Ovary (tissue), 7 donors: ENCODE measurements at regions not wholly inside any gene's neighbourhood (a gene's known extent, or its start where the extent isn't known, plus 50 kb on each side); places are given as distances from the start of the nearest gene placed in this dataset.

Source experiments
- DNase-seq, 5 donors: peaks; one replicate each; pipeline ENCODE4 v3.0.0-alpha.2; 2019 to 2020
- H3K27ac ChIP-seq, 2 donors: fragments of 200-600 bp; one replicate each; pipeline versions ENCODE4 v1.5.1 to v1.8.0; 2019 to 2022
- H3K27me3 ChIP-seq: fragments of 200-600 bp; one replicate; pipeline ENCODE4 v1.8.0; 2022
- H3K36me3 ChIP-seq: fragments of 200-600 bp; sonication (generic); one replicate; pipeline ENCODE4 v1.5.1; 2019
- H3K4me1 ChIP-seq: one replicate; pipeline ENCODE4 v1.8.1; 2013; ENCODE audit warnings: mild to moderate bottlenecking, moderate library complexity; ENCODE audit not compliant: insufficient read depth
- H3K4me3 ChIP-seq: fragments of 200-600 bp; sonication (generic); one replicate; pipeline ENCODE4 v1.5.1; 2017
- H3K9me3 ChIP-seq, 2 donors: fragments of 200-600 bp in 1 of 2; sonication (generic) in 1 of 2; one replicate each; pipeline versions ENCODE4 v1.5.1 to v1.8.1; 2013 to 2019; ENCODE audit warnings: mild to moderate bottlenecking in 1 of 2, moderate library complexity in 1 of 2
- EP300 ChIP-seq: sonication (generic); formaldehyde crosslinking; IDR thresholded peaks from one replicate; pipeline ENCODE4 v1.6.1; 2017; ENCODE audit warnings: antibody characterized with exemption
- POLR2A ChIP-seq: fragments of 450-650 bp; IDR thresholded peaks from one replicate; pipeline ENCODE4 v1.6.1; 2017; ENCODE audit warnings: antibody characterized with exemption, mild to moderate bottlenecking, moderate library complexity
- WGBS, 3 donors: extraction: QIAGEN DNeasy Blood & Tissue Kit in 1 of 3; methylation state at CpG; one replicate each; pipeline versions ENCODE4 v1.1.5 to v1.1.7; 2013 to 2017; 5-methylcytosine and 5-hydroxymethylcytosine counted together
- intact Hi-C, 4 donors: fragments of 100-400 bp; cut with DNase I; formaldehyde crosslinking; loops; one replicate each; pipeline versions ENCODE4 v1.11.0 to v1.15.1; 2022 to 2023
- TF ChIP-seq, protein P1 (sequence below), 3 donors: fragments of 450-650 bp in 2 of 3; fragments of 200-600 bp in 1 of 3; IDR thresholded peaks; one replicate each; pipeline versions ENCODE4 v1.5.1 to v1.8.0; 2016 to 2022; ENCODE audit warnings: antibody characterized with exemption in 3 of 3, mild to moderate bottlenecking in 1 of 3
- donor health status: DM: no; HTN: no; CAD: no; lungs with moderate emphysema.
- donor health status: DM: no; HTN: no; CAD: no.
- donor health status: Bipolar disorder and iron deficiency.
- donor health status: DM: no; HTN: no; CAD: no.
- donor health status: DM: yes; HTN: yes; CAD: no.

DNA sequence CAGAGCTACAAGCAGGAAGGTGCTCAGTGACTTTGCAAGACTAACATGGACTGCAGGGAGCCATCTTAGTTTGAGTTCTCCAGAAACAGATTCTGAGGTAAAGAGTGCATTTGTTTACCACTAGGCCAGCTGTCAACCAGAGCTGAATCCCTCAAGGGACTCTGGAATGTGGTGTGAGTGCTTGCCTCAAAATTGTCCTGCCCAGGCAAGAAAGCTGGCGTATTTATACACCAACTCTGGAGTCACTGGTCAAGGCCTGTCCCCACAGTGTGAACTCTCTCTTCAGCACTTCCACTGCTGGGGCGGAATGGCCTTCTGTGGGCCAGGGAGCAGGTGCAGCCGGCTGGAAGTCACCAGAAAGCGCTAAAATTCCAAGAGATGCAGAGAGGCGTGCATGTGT lies 139.2 kb upstream of the TBCA start:
- Histone ChIP-seq H3K27ac (no peak overlapping the region), H3K4me3 (no peak overlapping the region), H3K27me3 (no peaks in the 10 kb centered on the region), H3K36me3 (no peaks in the 10 kb centered on the region), H3K4me1 (no peaks in the 10 kb centered on the region), H3K9me3 (peaks cover 0 to 2% of the 10 kb centered on the region in 2 donors)
- WGBS, 3 donors = 89 to 98% (median 95%) methylated on average over 5 of the region's 5 CpGs
- TF ChIP-seq, protein P1, sequence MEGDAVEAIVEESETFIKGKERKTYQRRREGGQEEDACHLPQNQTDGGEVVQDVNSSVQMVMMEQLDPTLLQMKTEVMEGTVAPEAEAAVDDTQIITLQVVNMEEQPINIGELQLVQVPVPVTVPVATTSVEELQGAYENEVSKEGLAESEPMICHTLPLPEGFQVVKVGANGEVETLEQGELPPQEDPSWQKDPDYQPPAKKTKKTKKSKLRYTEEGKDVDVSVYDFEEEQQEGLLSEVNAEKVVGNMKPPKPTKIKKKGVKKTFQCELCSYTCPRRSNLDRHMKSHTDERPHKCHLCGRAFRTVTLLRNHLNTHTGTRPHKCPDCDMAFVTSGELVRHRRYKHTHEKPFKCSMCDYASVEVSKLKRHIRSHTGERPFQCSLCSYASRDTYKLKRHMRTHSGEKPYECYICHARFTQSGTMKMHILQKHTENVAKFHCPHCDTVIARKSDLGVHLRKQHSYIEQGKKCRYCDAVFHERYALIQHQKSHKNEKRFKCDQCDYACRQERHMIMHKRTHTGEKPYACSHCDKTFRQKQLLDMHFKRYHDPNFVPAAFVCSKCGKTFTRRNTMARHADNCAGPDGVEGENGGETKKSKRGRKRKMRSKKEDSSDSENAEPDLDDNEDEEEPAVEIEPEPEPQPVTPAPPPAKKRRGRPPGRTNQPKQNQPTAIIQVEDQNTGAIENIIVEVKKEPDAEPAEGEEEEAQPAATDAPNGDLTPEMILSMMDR (IDR thresholded peaks at IDR 0.05) = no peak
- no peak for TF ChIP-seq POLR2A
- no peak for TF ChIP-seq EP300
- no peak for DNase-seq
- intact Hi-C loops = no loop called here

- no peak for DNase-seq
- intact Hi-C loops = no loop called here
- no peaks in the 10 kb centered on the region for H3K4me1 ChIP-seq
- H3K36me3 ChIP-seq = no peaks in the 10 kb centered on the region
- H3K9me3 ChIP-seq = peaks cover 0 to 2% of the 10 kb centered on the region in 2 donors
- no peak overlapping the region for H3K27ac ChIP-seq
- no peak overlapping the region for H3K4me3 ChIP-seq
- no peaks in the 10 kb centered on the region for H3K27me3 ChIP-seq
- WGBS, 3 donors = 17 to 30% (median 25%) methylated on average over 6 of the region's 6 CpGs
- no peak for TF ChIP-seq POLR2A
- TF ChIP-seq, protein P1 (IDR thresholded peaks at IDR 0.05) = no peak
- TF ChIP-seq EP300 = no peak
These were observed 136.6 kb upstream of the TBCA start for GRCh38 chr5:77912721-77913120.

DNA sequence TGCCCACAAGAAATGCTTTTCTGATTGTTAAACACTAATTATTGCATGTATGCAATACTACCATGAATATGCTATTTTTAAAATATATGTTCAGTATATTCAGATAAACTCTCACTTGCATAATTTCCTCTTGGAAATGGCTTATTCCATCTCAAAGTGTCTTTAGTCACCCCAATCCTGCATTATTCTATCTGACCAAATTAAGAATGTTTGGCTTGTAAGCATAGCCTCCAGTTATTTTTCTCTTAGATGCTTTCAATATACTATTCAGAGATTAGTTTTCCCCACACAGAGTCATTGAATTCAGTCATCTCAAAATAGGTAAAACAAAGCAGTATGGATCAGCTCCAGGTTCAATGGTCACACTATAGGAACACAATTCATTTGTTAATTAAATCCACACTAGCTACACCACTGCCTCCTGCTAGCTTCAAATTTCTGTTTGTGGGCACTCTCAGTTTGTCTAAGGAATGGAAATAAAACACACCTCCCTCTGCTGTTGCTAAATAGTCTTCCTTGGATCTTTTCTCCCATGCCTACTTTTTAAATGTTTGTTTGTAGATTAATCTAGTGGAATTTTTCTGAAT lies 134.6 kb upstream of the TBCA start:
- intact Hi-C loops = no loop called here
- H3K27me3 ChIP-seq = no peaks in the 10 kb centered on the region
- no peak overlapping the region for H3K27ac ChIP-seq
- H3K36me3 ChIP-seq = no peaks in the 10 kb centered on the region
- H3K9me3 ChIP-seq = peaks cover 0 to 2% of the 10 kb centered on the region in 2 donors
- DNase-seq = no peak
- H3K4me1 ChIP-seq = no peaks in the 10 kb centered on the region
- H3K4me3 ChIP-seq = no peak overlapping the region
- TF ChIP-seq EP300 (no peak), POLR2A (no peak)
- TF ChIP-seq, protein P1 (IDR thresholded peaks at IDR 0.05) = no peak

- no peak for DNase-seq
- H3K9me3 ChIP-seq = peaks cover 0 to under 1% of the 10 kb centered on the region in 2 donors
- H3K36me3 ChIP-seq = no peaks in the 10 kb centered on the region
- no peak overlapping the region for H3K27ac ChIP-seq
- no peaks in the 10 kb centered on the region for H3K4me1 ChIP-seq
- TF ChIP-seq EP300 (no peak), POLR2A (no peak)
- TF ChIP-seq, protein P1 (IDR thresholded peaks at IDR 0.05) = no peak
- no peaks in the 10 kb centered on the region for H3K27me3 ChIP-seq
- 92 to 95% (median 92%) methylated on average over 2 of the region's 2 CpGs for WGBS, 3 donors
- intact Hi-C loops = no loop called here
- no peak overlapping the region for H3K4me3 ChIP-seq
These were observed 133.1 kb upstream of the TBCA start for GRCh38 chr5:77909237-77909636.
